ENCODE measurements at regions not wholly inside any gene's neighbourhood (a gene's known extent, or its start where the extent isn't known, plus 50 kb on each side); places are given as distances from the start of the nearest gene placed in this dataset.

DNA sequence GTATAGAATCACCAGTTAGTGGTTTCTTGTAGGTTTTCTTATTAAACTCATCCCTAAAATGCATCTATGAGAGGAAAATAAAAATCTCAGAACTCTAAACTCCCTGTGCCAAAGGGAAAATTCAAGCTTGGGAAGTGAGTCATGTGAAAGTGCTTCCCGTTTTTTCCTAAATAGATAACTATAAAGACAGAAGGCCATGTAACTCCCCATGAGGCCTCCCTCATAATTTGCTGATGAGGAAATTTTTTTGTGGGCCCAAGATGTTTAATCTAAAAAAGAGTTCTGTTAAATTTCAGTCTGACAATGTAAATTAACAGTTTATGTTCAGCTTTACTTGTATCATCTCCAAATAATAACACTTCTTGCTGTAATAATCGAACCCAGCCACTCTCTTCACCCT, 1273.9 kb downstream of the OTOL1 start:
- TF ChIP-seq EP300 (IDR thresholded peaks at IDR 0.05; ENCODE audit: borderline replicate concordance) (no peak), RAD21 (IDR thresholded peaks at IDR 0.05; ENCODE audit: low read depth) (no peak), TAF1 (IDR thresholded peaks at IDR 0.05; ENCODE audit: low read depth) (no peak), TEAD4 (IDR thresholded peaks at IDR 0.05) (no peak)
